G401.6 (cell line): ENCODE measurements at regions not wholly inside any gene's neighbourhood (a gene's known extent, or its start where the extent isn't known, plus 50 kb on each side); places are given as distances from the start of the nearest gene placed in this dataset.
"Not testable (repeated sequence)": the region's sequence is repeated elsewhere in the genome, so short reads cannot be mapped to it uniquely, and the experiment has no call there.

Experiments used
- FAIRE-seq: peaks from 2 replicates; lab custom pipeline; 2012; peaks lifted over from hg19 to GRCh38; lab: Jason Lieb, UNC

DNA sequence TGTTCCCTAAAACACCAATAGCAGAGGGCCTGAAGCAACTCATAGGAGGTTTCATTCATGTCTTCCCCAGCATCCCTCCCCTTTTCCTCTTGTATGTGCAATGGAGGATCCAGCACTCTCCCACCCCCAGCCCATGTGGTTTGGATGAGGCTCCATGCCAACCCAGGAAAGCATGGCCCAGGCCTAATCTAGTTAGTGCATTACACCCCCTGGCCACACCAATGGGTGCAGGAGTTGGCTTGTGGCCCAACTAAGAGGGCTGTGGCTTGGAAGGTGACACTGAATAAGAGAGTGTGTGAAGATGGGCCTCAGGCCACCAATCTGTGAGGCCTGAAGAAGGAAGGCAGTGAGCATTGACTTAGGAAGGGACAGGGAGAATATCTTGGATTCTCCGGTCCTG is 70.8 kb upstream of the SMIM23 start:
- FAIRE-seq, result no peak

DNA sequence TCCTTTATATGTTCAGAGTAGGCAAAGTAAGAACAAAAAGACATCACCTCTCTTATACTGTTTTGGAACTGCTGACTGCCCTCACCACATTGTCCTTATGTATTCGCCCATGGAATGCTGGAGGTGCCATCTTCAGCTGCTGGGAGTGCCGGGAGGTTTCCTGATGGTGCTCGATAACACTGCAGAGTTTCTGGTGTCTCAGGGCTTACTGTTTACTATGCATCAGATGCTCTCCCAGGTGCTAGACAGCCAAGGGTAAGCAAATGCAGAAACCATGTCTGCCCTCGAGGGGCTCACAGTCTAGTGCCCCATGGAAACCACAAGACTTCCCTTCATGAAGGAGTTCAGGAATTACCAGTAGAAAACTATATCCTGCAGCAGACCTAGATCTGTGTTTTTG is 70.1 kb upstream of the SMIM23 start:
- no peak for FAIRE-seq

GRCh38 chr5:171720086-171720485 is 65.5 kb upstream of the SMIM23 start:
- FAIRE-seq, result no peak

DNA sequence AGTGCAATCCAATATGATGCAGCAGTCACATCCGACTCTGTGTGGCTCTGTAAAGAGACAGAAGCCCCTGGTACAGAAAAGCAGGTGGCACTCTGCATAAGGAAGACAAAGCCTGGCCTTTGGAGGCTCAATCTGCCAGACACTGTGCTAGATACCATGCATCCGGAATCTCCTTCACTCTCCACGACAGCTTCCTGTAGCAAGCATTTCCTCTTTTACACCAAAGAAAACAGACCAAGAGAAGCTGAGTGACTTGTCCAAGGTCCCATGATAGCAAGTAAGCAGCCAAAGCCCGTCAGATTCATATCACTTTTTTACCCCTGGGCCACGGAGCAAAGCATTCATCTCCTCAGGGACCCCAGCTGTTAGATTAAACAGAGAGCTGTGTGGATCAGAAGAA is 64.2 kb upstream of the SMIM23 start:
- no peak for FAIRE-seq

DNA sequence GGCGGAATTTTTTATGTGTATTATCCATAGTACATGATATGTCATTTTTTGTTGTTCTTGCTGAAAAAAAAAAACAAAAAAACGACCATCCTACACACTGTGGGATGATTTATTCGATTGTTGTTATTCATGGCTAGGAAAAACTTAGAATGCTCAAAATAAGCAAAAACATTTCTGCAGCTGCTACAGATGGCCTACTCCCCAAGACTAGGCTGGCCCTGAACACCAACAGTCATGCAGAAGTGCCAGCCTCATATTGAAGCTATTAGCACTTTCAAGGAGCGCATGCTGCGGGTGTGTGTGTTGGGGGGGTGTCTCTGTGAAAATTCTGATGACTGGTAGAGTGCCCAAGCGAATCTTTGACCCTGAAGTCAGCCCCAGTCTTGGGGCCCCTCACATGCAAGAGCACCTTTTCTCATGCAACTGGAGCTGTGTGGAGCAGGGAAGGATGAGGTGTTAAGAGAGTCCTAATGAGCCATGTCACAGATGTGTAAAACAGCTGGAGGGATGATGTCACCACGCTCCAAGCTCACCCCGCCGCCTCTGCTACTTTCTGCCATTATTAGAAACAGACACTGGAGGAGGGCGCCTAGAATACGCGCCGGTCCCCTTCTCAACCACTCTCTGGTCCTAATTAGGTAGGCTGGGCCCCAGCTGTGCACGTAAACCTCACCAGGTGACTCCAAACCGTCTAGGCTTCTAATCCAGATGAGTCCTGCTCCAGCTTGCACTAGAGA is 61.0 kb upstream of the SMIM23 start:
- no peak for FAIRE-seq

DNA sequence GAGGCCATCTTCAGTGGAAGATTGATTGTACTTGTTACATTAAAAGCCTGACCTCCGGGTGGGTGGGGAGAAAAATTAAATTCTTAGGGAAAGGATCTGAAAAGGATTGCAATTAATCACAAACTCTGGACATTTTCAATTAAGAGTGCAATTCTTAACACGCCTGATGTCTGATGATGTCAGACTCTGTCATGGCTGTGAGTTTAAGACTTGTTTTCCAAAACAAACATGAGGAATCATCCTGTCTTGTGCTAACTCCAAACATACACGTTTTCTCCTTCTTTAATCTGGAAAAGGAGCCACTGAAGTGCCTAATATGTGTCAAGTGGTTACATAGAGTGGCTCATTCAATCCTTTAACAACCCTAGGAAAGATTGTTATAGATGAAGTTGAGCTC is 60.4 kb upstream of the SMIM23 start:
- no peak for FAIRE-seq

DNA sequence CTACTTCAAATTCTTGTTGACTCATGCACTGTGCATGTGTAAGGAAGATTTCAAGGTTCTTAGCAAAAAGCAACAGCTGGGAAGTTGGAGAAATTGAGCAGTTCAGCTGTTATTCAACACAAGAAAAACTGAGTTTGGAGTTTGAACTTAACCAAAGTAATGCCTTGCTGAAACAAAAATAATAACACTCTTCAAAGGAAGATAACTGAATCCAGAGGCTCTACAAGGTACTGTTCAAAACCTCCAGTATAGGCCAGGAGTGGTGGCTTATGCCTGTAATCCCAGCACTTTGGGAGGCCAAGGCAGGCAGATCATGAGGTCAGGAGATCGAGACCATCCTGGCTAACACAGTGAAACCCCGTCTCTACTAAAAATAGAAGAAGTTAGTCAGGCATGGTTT is 58.8 kb upstream of the SMIM23 start:
- not testable (repeated sequence) for FAIRE-seq

DNA sequence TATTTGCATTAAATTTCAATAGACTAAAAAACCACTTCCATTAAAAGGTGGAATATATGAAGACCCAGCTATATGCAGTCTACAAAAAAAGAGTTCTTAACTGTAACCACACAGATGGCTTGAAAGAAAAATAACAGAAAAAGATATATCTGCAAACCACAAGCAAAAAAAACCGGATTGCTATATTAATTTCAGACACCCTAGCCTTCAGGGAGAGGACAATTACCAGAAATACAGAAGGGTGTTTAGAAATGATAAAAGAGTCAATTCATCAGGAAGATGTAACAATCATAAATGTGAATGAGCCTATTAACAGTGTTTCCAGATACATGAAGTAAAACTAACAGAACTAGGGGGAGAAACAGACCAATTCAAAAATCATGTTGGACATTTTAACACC is 56.9 kb upstream of the SMIM23 start:
- FAIRE-seq, result no peak
